ENCODE measurements at regions not wholly inside any gene's neighbourhood (a gene's known extent, or its start where the extent isn't known, plus 50 kb on each side); places are given as distances from the start of the nearest gene placed in this dataset.

DNA sequence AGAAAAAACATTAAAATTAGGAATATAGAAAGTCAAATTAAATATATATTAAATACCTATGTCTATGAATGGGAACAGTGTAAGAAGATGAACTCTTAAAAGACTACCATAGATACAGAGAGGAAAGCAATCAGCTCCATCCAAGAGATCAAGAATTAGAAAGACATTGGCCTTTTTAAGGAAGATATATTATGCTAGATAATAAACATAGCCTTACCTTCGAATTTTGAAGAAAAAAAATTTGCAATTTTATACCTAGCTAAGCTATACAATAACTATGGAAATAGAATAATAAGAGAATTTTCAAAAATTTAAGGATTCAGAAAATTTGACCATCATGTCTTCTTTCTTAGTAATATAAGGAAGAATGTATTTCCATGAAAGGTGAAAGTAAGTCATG lies 74.7 kb upstream of the MYT1L start:
- intact Hi-C loops (cut with micrococcal nuclease) = no loop called here
- DNase-seq (no peak), ATAC-seq (no peak)

DNA sequence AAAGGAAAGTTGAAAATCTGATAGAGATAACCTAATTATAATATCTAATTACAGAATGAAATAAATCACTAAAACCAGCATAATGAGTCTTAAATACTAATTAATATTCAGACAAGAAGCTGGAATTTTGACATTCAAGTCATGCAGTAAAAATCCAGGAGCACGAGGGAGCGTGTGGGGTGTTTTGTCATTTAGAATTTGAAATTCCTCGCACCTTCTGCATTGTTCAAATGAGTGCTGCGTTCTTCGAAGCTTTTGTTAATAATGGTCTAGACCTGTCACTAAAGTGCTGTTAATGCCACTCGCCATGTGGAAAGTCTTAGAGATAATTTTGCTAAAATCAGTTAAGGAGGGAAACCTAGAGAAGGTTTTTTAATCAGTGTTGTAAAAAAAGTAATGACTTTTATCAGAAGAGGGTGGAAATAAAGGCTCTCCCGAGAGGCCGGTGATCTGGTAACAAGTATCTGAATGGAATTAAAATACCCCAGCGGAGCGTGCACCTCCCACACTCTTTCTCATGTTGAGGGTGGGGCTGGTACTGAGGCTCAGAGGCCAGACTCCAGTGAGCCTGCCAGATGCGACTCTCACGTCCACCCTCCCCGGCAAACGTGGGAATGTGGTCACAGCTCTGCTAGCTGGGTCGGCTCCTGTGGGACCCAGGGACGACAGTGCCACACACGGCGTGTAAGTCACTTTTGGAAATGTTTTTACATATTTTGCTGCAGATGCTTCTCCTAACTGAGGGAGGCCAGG lies 69.4 kb upstream of the MYT1L start:
- DNase-seq (no peak), ATAC-seq (no peak)
- intact Hi-C loops (cut with micrococcal nuclease) = no loop called here

DNA sequence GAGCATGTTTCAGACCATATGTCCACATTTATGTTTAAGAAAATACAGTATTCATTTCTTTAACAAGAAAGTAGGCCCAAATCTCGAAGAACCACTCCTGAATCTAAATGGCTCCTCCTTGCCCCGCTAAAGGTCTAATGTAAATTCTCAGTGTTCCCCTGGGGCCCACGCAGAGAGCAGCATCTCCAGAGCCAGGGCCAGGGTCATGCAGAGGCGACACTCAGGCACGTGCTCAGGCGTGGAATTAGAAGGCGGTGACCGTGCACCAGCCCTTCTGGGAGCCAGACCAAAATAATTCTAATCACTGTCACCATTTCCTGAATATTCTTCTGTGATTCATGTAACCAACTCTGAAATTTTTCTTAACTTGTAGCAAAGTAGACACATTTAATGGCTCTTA lies 68.3 kb upstream of the MYT1L start:
- intact Hi-C loops (cut with micrococcal nuclease) = no loop called here
- ATAC-seq = no peak

DNA sequence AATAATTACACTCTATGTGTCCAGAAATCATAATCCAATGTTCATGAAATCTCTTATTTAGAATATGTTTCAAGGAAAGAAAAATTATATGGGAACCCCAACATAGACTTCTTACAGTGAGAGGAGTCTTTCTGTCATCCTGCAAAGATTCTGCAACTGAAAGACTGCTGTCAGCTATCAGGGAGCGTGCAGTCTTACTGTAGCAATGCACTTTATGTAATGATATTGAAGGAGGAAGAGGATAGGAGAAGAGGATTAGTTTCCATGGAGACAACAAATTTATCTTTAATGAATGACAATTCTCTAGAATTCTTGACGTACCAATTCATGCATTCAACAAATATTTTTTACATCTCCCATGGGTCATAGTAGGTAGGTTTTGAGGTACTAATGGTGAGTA lies 61.3 kb upstream of the MYT1L start:
- DNase-seq (no peak), ATAC-seq (no peak)
- intact Hi-C loops (cut with micrococcal nuclease) = no loop called here

More for the DNA sequence above, 68.3 kb upstream of the MYT1L start:
- DNase-seq = no peak

DNA sequence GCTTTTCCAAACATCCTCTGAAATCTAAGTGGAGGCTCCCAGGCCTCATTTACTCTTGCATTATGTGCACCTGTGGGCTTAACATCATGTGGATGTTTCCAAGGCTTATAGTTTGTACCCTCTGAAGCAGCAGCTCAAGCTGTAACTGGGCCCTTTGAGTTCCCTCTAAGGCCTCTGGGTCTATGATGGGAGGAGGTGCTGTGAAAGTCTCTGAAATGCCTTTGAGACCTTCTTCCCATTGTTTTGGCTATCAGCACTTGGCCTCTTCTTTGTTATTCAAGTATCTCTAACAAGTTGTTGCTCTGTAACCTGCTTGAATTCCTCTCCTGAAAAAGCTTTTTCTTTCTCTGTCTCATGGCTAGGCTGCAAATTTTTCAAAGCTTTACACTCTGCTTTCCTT lies 58.1 kb upstream of the MYT1L start:
- intact Hi-C loops (cut with micrococcal nuclease) = no loop called here
- DNase-seq (no peak), ATAC-seq (no peak)

Data from left ventricle myocardium superior (tissue), 1 donor.